Adrenal gland (tissue), 9 donors: ENCODE measurements at regions not wholly inside any gene's neighbourhood (a gene's known extent, or its start where the extent isn't known, plus 50 kb on each side); places are given as distances from the start of the nearest gene placed in this dataset.

Experiments
- DNase-seq, 7 donors: peaks; one replicate each; pipeline ENCODE4 v3.0.0-alpha.2; 2019 to 2020
- H3K27ac ChIP-seq, 5 donors: fragments of 200-600 bp; sonication (generic) in 4 of 5; 1 replicate in 3 of 5; 2 replicates in 2 of 5; pipeline versions ENCODE4 v1.5.1 to v1.8.0; 2016 to 2020; ENCODE audit warnings: mild to moderate bottlenecking in 1 of 5
- H3K27me3 ChIP-seq: fragments of 200-600 bp; 2 replicates; pipeline ENCODE4 v1.8.0; 2021
- H3K36me3 ChIP-seq, 2 donors: fragments of 200-600 bp; replicated peaks in 1 of 2; 1 replicate in 1 of 2; 2 replicates in 1 of 2; pipeline versions ENCODE4 v1.5.1 to v1.8.0; 2018 to 2022
- H3K4me1 ChIP-seq, 2 donors: fragments of 200-600 bp; replicated peaks in 1 of 2; 1 replicate in 1 of 2; 2 replicates in 1 of 2; pipeline versions ENCODE4 v1.5.1 to v1.8.0; 2018 to 2021
- H3K4me3 ChIP-seq, 4 donors: fragments of 200-600 bp; sonication (generic) in 3 of 4; one replicate each; pipeline ENCODE4 v1.5.1; 2016 to 2018
- H3K9me3 ChIP-seq, 3 donors: fragments of 200-600 bp; sonication (generic) in 1 of 3; replicated peaks in 1 of 3; 1 replicate in 2 of 3; 2 replicates in 1 of 3; pipeline versions ENCODE4 v1.5.1 to v1.8.0; 2016 to 2021
- CTCF ChIP-seq, 6 experiments: fragments of 450-650 bp in 4 of 6; fragments of 200-600 bp in 2 of 6; sonication (generic) in 1 of 6; IDR thresholded peaks; 1 replicate in 5 of 6; 2 replicates in 1 of 6; pipeline versions ENCODE4 v1.5.1 to v1.8.0; 2016 to 2021; ENCODE audit warnings: antibody characterized with exemption in 6 of 6, mild to moderate bottlenecking in 2 of 6, moderate library complexity in 1 of 6
- POLR2A ChIP-seq, 2 donors: fragments of 450-650 bp; IDR thresholded peaks; one replicate each; pipeline ENCODE4 v1.6.1; 2017; ENCODE audit warnings: antibody characterized with exemption in 2 of 2, mild to moderate bottlenecking in 2 of 2, moderate library complexity in 1 of 2
- WGBS, 4 donors: extraction: QIAGEN DNeasy Blood & Tissue Kit in 2 of 4; methylation state at CpG; one replicate each; pipeline versions ENCODE4 v1.1.5 to v1.1.7; 2013 to 2017; 5-methylcytosine and 5-hydroxymethylcytosine counted together
- intact Hi-C, 2 donors: fragments of 100-400 bp; cut with DNase I; formaldehyde crosslinking; loops; one replicate each; pipeline versions ENCODE4 v1.14.1 to v1.15.0; 2022 to 2023
- donor health status: healthy with polysubstance abuse.
- donor health status: Bipolar disorder and iron deficiency.
- donor health status: DM: yes; HTN: yes; CAD: no.
- donor health status: DM: no; HTN: no; CAD: no.
- donor health status: DM: no; HTN: no; CAD: no.

- 42 to 60% (median 54%) methylated on average over 3 of the region's 3 CpGs for WGBS, 4 donors
- H3K4me3 ChIP-seq = no peak overlapping the region
- no peaks in the 10 kb centered on the region for H3K4me1 ChIP-seq
- H3K27ac ChIP-seq = no peak overlapping the region
- H3K27me3 ChIP-seq = no peaks in the 10 kb centered on the region
- no peaks in the 10 kb centered on the region for H3K9me3 ChIP-seq
- no peaks in the 10 kb centered on the region for H3K36me3 ChIP-seq
- intact Hi-C loops = no loop called here
- TF ChIP-seq CTCF (IDR thresholded peaks at IDR 0.05) = no peak
- no peak for TF ChIP-seq POLR2A (IDR thresholded peaks at IDR 0.05)
- DNase-seq = no peak
Measured at GRCh38 chr4:166531703-166532102, 658.7 kb downstream of the TLL1 start.

- Histone ChIP-seq H3K9me3 (no peaks in the 10 kb centered on the region), H3K4me3 (no peak overlapping the region), H3K4me1 (no peaks in the 10 kb centered on the region), H3K36me3 (no peaks in the 10 kb centered on the region), H3K27me3 (no peaks in the 10 kb centered on the region), H3K27ac (no peak overlapping the region)
- 72 to 82% (median 76%) methylated on average over 7 of the region's 7 CpGs for WGBS, 4 donors
- TF ChIP-seq POLR2A (IDR thresholded peaks at IDR 0.05) (no peak), CTCF (IDR thresholded peaks at IDR 0.05) (no peak)
- intact Hi-C loops = no loop called here
- no peak for DNase-seq
Measured at GRCh38 chr4:166535865-166536264, 662.8 kb downstream of the TLL1 start.

- no peaks in the 10 kb centered on the region for H3K36me3 ChIP-seq
- no peak overlapping the region for H3K27ac ChIP-seq
- WGBS, 4 donors = 58 to 83% (median 66%) methylated on average over 2 of the region's 2 CpGs
Measured at GRCh38 chr4:166538491-166539005, 665.5 kb downstream of the TLL1 start.

GRCh38 chr4:166546009-166546408 is 673.0 kb downstream of the TLL1 start:
- 73 to 87% (median 82%) methylated on average over 6 of the region's 6 CpGs for WGBS, 4 donors
- Histone ChIP-seq H3K27me3 (no peaks in the 10 kb centered on the region), H3K9me3 (no peaks in the 10 kb centered on the region), H3K4me3 (no peak overlapping the region), H3K4me1 (no peaks in the 10 kb centered on the region), H3K36me3 (no peaks in the 10 kb centered on the region), H3K27ac (no peak overlapping the region)
- intact Hi-C loops = no loop called here
- TF ChIP-seq CTCF (IDR thresholded peaks at IDR 0.05) (no peak), POLR2A (IDR thresholded peaks at IDR 0.05) (no peak)
- no peak for DNase-seq

More at GRCh38 chr4:166538491-166539005, 665.5 kb downstream of the TLL1 start:
- H3K27me3 ChIP-seq = no peaks in the 10 kb centered on the region
- TF ChIP-seq CTCF (IDR thresholded peaks at IDR 0.05) = no peak
- no peak for TF ChIP-seq POLR2A (IDR thresholded peaks at IDR 0.05)
- intact Hi-C loops = no loop called here
- no peaks in the 10 kb centered on the region for H3K9me3 ChIP-seq
- no peaks in the 10 kb centered on the region for H3K4me1 ChIP-seq
- H3K4me3 ChIP-seq = no peak overlapping the region
- DNase-seq = no peak
